GM18858 (cell line): ENCODE measurements at regions not wholly inside any gene's neighbourhood (a gene's known extent, or its start where the extent isn't known, plus 50 kb on each side); places are given as distances from the start of the nearest gene placed in this dataset.
A peak's percentile ranks its signal among the peaks of the same experiment; 100 is the strongest.

Source experiments
- ATAC-seq: cut with Tn5 transposase; IDR thresholded peaks from one replicate; pipeline ENCODE4 v1.9.1; 2021; ENCODE audit not compliant: unreplicated experiment

- ATAC-seq, result no peak
Measured at GRCh38 chr18:54767098-54767497, 61.2 kb upstream of the RAB27B start.

GRCh38 chr18:54769526-54770464 lies 58.5 kb upstream of the RAB27B start:
- ATAC-seq, result no peak

- no peak for ATAC-seq
Measured at GRCh38 chr18:54772056-54772455, 56.2 kb upstream of the RAB27B start.

GRCh38 chr18:54774423-54774822 lies 53.9 kb upstream of the RAB27B start:
- ATAC-seq, result no peak

- no peak for ATAC-seq
Measured at GRCh38 chr18:54774981-54775665, 53.2 kb upstream of the RAB27B start.

DNA sequence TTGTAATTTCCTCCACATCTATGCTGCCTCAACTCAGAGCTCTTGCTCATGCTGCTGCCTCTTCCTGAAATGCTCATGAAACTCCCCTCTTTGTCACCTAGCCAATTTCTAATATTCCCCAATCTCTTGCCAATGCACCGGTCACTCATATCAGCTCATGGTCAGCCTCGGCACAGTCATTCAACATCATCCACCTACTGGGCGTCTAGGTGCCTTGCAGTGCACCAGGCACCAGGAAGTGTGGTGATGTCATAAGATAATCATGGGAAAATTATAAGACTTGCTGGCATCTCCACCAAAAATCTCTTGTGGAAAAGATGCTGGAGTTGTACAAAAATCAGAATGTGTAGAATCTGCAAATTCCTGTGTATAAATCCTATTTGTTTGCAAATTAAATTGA lies 52.6 kb upstream of the RAB27B start:
- no peak for ATAC-seq

- ATAC-seq, result peak; percentile 66
Measured at GRCh38 chr18:54776282-54776977, 51.8 kb upstream of the RAB27B start.

GRCh38 chr18:54777118-54777791 lies 51.0 kb upstream of the RAB27B start:
- no peak for ATAC-seq

DNA sequence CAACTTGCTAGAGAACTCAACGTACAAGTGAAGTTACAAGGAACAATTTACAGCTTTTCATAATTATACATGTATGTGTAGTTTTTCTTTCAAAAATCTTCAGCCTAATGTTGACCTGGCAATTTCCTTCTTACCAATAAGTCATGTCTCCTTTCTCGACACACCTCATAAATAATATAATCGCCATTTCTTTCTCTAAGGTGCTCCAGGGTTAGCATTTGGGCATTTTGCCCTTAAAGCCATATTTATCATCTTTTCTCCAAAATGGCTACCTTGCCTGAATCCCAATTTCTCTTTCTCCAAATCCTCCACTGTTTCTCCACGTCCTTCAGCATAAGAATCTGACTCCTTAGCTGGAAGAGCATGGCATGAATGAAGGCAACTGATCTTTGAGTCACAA lies 50.3 kb upstream of the RAB27B start:
- no peak for ATAC-seq
